ENCODE measurements at regions not wholly inside any gene's neighbourhood (a gene's known extent, or its start where the extent isn't known, plus 50 kb on each side); places are given as distances from the start of the nearest gene placed in this dataset.

GRCh38 chr12:107449891-107450290, 235.7 kb upstream of the PWP1 start:
- no peak for DNase-seq

DNA sequence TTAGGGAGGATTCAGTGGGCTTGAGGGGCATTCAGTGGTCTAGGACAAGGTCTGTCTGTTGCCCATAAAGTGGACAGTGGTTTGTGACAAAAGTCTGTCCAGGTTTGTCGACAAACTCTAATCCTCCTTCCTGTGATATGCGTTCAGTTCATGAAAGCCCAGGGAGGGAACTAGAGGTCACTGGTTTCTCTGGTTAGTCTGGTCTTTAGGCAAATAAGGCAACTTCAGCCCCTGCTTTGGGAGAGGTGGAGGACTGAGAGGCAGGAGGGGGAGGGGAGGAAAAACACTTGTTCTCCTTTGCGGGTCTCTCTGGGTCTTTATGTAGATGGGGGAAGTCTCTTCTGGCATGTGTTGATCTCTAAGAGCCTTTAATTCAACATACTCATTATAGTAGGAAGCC, 235.1 kb upstream of the PWP1 start:
- no peak for DNase-seq

DNA sequence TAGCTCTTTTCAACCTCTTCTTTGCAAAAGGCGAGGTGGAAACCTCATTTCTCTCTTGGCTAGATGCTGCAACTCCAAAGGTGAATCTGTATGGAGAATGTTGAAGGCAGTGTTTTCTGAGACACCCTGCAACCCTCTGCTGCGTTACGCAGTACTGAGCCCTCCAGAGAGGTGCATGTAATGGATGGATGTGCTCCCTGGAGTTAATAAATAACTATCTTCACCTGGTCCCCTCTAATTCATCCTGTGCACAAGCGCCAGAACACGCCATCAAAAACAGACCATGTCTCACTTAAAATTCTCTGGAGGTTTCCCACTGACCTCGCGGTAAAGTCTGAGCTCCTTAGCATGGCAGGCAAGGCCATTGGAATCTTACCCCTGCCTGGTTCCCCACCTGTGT, 234.4 kb upstream of the PWP1 start:
- no peak for DNase-seq

- DNase-seq: no peak
Measured at GRCh38 chr12:107454109-107454830, 231.3 kb upstream of the PWP1 start.

DNA sequence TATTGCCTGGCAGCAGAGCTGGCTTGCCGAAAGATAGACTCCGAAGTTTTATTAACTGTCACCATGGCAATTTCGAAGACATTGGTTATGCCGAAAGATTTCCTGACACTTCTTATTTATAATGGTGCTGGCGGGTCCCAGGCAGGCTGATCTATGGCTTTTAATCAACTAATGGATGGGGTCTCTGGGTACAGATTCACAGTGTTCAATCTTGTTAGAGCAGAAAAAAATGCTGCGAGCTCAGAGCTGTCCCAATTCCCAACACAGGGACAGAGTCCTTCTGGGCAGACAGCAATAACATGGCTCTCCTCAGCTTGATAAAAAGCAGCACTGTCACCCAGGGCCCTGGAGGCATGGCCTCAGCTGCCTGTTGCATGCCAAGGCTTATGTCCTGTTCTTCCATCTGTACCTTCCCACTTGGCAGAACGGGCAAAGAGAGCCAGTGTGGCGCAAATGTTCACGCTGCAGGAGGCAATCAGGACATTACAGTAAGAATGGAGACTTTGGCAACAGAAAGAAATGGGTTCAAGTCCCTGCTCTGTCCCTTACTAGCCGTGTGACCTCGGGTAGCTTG, 228.2 kb upstream of the PWP1 start:
- no peak for DNase-seq

- DNase-seq: no peak
Measured at GRCh38 chr12:107458163-107458562, 227.4 kb upstream of the PWP1 start.

- no peak for DNase-seq
Measured at GRCh38 chr12:107458990-107459389, 226.6 kb upstream of the PWP1 start.

- DNase-seq: no peak
Measured at GRCh38 chr12:107459641-107460040, 226.0 kb upstream of the PWP1 start.

DNA sequence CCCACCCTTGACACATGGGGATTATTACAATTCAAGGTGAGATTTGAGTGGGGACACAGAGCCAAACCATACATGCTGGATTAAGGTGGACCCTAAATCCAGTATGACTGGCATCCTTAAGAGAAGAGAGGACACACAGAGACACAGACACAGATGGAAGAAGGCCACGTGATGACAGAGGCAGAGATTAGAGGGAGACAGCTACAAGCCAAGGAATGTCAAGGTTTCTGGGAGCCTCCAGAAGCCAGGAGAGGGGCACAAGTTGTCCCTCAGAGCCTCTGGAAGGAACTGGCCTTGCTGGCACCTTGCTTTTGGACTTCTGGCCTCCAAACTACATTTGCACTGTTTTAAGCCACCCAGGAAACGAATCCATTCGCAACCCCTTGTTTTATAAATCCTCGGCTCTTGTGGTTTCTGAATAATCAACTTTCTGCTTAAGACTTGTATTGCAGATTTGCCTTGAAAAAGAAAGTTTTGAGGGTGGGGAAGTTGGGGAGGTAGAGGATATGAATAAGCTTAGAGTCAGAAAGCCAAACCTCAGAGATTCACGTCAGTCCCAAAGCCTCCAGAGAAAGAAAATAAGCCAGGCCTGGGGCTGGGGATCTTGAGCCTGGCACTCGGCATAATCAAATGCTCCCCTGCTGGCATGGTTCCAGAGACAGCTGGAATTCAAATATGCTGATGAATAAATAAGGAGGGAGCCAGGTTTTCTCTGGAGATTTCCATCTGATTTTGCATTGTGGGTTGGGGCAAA, 224.2 kb upstream of the PWP1 start:
- DNase-seq: no peak

GRCh38 chr12:107462428-107463332, 222.9 kb upstream of the PWP1 start:
- no peak for DNase-seq

- DNase-seq: no peak
Measured at GRCh38 chr12:107464644-107465043, 221.0 kb upstream of the PWP1 start.

- no peak for DNase-seq
Measured at GRCh38 chr12:107465625-107466024, 220.0 kb upstream of the PWP1 start.

- no peak for DNase-seq
Measured at GRCh38 chr12:107467716-107468115, 217.9 kb upstream of the PWP1 start.

GRCh38 chr12:107468182-107468581, 217.4 kb upstream of the PWP1 start:
- DNase-seq: no peak

DNA sequence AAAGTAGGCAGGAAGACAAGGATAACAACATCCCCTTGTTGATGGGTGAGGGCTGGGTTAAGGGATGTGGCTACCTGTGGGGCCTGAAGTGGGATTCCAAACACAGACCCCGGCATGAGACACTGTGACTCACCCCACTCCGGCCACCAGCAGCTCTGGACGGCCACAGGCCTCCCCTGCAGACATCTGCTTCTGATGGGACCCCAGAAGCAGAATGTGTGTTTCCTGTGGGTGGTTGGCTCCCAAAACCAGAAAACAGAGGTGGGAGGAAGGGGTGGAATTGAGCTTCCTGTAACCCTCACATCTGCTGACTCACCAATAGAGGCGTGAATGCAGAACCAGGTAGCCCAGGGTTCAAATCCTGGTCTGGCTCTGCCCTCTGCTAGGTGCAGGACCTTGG, 216.6 kb upstream of the PWP1 start:
- DNase-seq: no peak

DNA sequence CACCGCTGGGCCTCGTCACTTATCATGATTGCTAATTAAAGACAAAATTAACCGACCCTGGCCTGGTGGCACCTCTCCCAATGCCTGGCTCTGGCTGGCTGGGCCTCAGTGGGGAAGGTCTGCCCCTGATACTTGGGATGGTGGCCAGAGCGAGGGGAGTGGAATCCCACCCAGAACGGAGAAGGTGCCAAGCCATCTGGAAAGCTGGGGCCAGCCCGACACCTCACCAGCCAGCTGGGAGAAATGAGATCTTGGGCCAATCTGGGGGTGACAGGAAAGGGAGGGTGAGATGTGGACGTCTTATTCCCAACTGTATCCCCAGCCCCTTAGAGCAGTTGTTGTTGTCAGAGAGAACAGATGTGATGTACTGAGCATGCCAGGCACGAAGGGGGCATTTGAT, 215.0 kb upstream of the PWP1 start:
- DNase-seq: no peak

GRCh38 chr12:107472308-107472707, 213.3 kb upstream of the PWP1 start:
- DNase-seq: no peak

- no peak for DNase-seq
Measured at GRCh38 chr12:107474099-107474498, 211.5 kb upstream of the PWP1 start.

DNA sequence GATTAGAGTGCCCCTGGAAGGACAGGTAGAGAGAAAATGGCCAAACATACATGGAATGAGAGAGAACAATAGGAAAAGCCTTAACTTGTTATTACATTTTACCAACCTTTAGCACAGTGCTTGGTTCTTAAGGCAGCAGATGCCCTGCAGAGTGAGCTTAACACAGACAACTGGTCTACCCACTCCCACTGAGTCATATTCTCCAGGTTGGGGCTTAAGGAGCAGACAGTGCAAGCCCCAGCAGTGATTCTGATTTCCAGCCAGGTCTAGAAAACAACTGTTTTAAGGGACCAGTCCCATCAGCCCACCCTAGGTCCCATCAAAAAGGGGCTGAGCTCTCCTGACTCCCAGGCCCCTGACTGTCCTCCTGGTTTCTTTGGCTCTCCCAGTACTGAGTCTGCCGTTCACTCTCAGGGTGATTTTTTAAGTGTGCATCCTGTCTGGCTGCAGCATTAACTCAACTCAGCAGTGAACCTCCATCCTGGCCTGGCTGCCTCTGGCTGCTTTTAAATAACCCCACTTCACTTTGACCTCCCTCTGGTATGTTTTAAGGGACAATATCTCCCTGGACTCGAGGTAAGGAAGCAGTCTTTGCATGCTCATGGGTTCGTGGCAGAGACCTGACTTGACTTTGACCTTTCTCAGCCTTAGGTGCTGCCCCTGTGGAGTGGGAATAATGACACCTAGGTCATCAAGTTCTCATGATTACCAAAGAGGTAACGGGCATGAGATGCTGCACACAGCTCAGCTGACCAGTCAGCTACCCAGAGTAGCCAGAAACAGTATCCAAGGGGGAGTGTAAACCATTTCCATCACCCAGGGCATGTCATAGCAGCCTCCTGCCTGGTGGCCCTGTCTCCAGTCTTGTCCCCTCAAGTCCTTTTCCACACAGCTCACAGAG, 210.7 kb upstream of the PWP1 start:
- no peak for DNase-seq

DNA sequence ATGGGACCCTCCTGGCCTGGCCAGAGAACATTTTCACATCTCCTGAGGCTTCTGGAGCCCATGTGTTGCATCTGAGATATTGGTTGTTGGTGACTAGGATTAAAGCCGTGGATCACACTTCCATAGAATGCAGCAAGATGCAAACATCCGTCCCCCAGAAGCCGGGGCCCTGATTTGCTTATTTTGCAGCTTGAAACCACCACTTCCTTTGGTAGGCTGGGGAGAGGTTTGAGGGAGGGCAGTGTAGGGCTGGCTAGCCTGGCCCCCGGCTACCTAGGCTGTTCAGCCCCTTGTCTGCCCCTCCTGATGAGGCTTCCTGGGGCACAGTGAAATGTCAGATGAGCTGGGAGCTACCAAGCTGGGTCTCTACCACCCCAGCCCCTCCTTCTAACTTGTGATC, 209.7 kb upstream of the PWP1 start:
- no peak for DNase-seq

GRCh38 chr12:107477018-107477417, 208.6 kb upstream of the PWP1 start:
- no peak for DNase-seq

DNA sequence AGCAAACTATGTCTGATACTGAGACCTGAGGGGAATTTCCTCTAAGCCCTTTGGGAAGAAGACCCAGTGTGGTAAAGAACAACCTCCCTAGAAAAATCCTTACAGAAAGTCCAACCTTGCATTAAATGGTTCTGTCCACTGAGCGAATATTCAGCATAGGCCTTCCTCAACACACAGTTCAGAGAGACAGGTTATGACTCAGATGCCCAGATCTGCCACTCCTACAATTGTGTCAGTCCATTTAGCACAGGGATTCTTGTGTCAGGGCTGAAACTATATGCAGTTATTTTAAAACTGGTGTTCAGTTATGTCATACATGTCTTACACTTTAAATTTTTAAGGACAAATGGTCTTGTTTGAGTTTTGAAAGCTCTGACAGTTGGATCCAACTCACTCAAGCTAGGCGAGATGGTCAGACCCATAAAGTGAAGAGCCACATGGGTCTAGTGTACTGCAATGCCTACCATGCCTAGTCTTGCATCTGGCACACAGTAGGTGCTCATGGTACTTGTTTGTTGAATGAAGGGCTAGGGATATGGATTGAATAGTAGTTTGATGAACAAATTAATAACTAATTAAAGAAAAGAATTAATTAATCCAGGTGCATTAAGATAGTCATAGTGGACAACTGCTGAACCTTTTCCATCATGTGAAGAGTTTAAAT, 207.5 kb upstream of the PWP1 start:
- DNase-seq: no peak

Data from NCI-H1436 treated with DMSO at 0.1 percent for 48 hours (cell line).